ENCODE measurements at regions not wholly inside any gene's neighbourhood (a gene's known extent, or its start where the extent isn't known, plus 50 kb on each side); places are given as distances from the start of the nearest gene placed in this dataset.

- no peaks in the 10 kb centered on the region for H3K9me3 Mint-ChIP-seq
- no peaks in the 10 kb centered on the region for H3K36me3 Mint-ChIP-seq
- peaks cover 48% of the 10 kb centered on the region for H3K27me3 Mint-ChIP-seq
- H3K4me1 Mint-ChIP-seq: peaks cover 22% of the 10 kb centered on the region
- no peak overlapping the region for H3K27ac Mint-ChIP-seq
- H3K4me3 Mint-ChIP-seq: no peak overlapping the region
- ATAC-seq: no peak
Measured at GRCh38 chr17:77778636-77779489, 179.6 kb upstream of the TNRC6C start.

- no peak overlapping the region for H3K27ac Mint-ChIP-seq
- H3K36me3 Mint-ChIP-seq: no peaks in the 10 kb centered on the region
- H3K27me3 Mint-ChIP-seq: peaks cover 48% of the 10 kb centered on the region
- peaks cover 29% of the 10 kb centered on the region for H3K4me1 Mint-ChIP-seq
- no peak overlapping the region for H3K4me3 Mint-ChIP-seq
- ATAC-seq: no peak
- no peaks in the 10 kb centered on the region for H3K9me3 Mint-ChIP-seq
Measured at GRCh38 chr17:77779711-77780539, 178.6 kb upstream of the TNRC6C start.

GRCh38 chr17:77781536-77781935 is 177.0 kb upstream of the TNRC6C start:
- Mint-ChIP-seq H3K36me3 (no peaks in the 10 kb centered on the region), H3K27ac (no peak overlapping the region), H3K27me3 (peaks cover 48% of the 10 kb centered on the region), H3K9me3 (no peaks in the 10 kb centered on the region), H3K4me1 (peaks cover 29% of the 10 kb centered on the region), H3K4me3 (no peak overlapping the region)
- ATAC-seq: no peak

GRCh38 chr17:77782201-77782600 is 176.3 kb upstream of the TNRC6C start:
- no peak for ATAC-seq
- Mint-ChIP-seq H3K9me3 (no peaks in the 10 kb centered on the region), H3K4me1 (peaks cover 29% of the 10 kb centered on the region), H3K36me3 (no peaks in the 10 kb centered on the region), H3K27me3 (peaks cover 54% of the 10 kb centered on the region), H3K4me3 (no peak overlapping the region), H3K27ac (no peak overlapping the region)

GRCh38 chr17:77782611-77783010 is 175.9 kb upstream of the TNRC6C start:
- ATAC-seq: no peak
- H3K36me3 Mint-ChIP-seq: no peaks in the 10 kb centered on the region
- H3K4me1 Mint-ChIP-seq: peaks cover 29% of the 10 kb centered on the region
- no peaks in the 10 kb centered on the region for H3K9me3 Mint-ChIP-seq
- no peak overlapping the region for H3K4me3 Mint-ChIP-seq
- peaks cover 58% of the 10 kb centered on the region for H3K27me3 Mint-ChIP-seq
- no peak overlapping the region for H3K27ac Mint-ChIP-seq

- peaks cover 20% of the 10 kb centered on the region for H3K4me1 Mint-ChIP-seq
- ATAC-seq: peak; percentile 81
- H3K27me3 Mint-ChIP-seq: peaks cover 59% of the 10 kb centered on the region
- H3K36me3 Mint-ChIP-seq: no peaks in the 10 kb centered on the region
- H3K27ac Mint-ChIP-seq: no peak overlapping the region
- H3K9me3 Mint-ChIP-seq: no peaks in the 10 kb centered on the region
- no peak overlapping the region for H3K4me3 Mint-ChIP-seq
Measured at GRCh38 chr17:77783991-77784820, 174.3 kb upstream of the TNRC6C start.

GRCh38 chr17:77785312-77785905 is 173.1 kb upstream of the TNRC6C start:
- Mint-ChIP-seq H3K4me3 (no peak overlapping the region), H3K27ac (no peak overlapping the region), H3K27me3 (peaks cover 63% of the 10 kb centered on the region), H3K36me3 (no peaks in the 10 kb centered on the region), H3K9me3 (no peaks in the 10 kb centered on the region), H3K4me1 (peaks cover 20% of the 10 kb centered on the region)
- ATAC-seq: no peak

GRCh38 chr17:77786090-77786489 is 172.4 kb upstream of the TNRC6C start:
- Mint-ChIP-seq H3K36me3 (no peaks in the 10 kb centered on the region), H3K27ac (no peak overlapping the region), H3K9me3 (no peaks in the 10 kb centered on the region), H3K27me3 (peaks cover 63% of the 10 kb centered on the region), H3K4me3 (no peak overlapping the region), H3K4me1 (peaks cover 20% of the 10 kb centered on the region)
- ATAC-seq: no peak

GRCh38 chr17:77786740-77787505 is 171.6 kb upstream of the TNRC6C start:
- Mint-ChIP-seq H3K4me1 (peaks cover 17% of the 10 kb centered on the region), H3K4me3 (no peak overlapping the region), H3K36me3 (no peaks in the 10 kb centered on the region), H3K27me3 (peaks cover 56% of the 10 kb centered on the region), H3K27ac (no peak overlapping the region), H3K9me3 (no peaks in the 10 kb centered on the region)
- ATAC-seq: no peak

GRCh38 chr17:77790143-77790829 is 168.2 kb upstream of the TNRC6C start:
- Mint-ChIP-seq H3K4me3 (no peak overlapping the region), H3K4me1 (peaks cover 8% of the 10 kb centered on the region), H3K27me3 (peaks cover 77% of the 10 kb centered on the region), H3K27ac (no peak overlapping the region), H3K36me3 (no peaks in the 10 kb centered on the region), H3K9me3 (no peaks in the 10 kb centered on the region)
- no peak for ATAC-seq

GRCh38 chr17:77792626-77793025 is 165.9 kb upstream of the TNRC6C start:
- no peaks in the 10 kb centered on the region for H3K9me3 Mint-ChIP-seq
- ATAC-seq: no peak
- H3K4me1 Mint-ChIP-seq: peaks cover 8% of the 10 kb centered on the region
- H3K27ac Mint-ChIP-seq: no peak overlapping the region
- H3K36me3 Mint-ChIP-seq: no peaks in the 10 kb centered on the region
- H3K27me3 Mint-ChIP-seq: peaks cover 90% of the 10 kb centered on the region
- H3K4me3 Mint-ChIP-seq: no peak overlapping the region

- Mint-ChIP-seq H3K36me3 (no peaks in the 10 kb centered on the region), H3K27ac (no peak overlapping the region), H3K4me3 (no peak overlapping the region), H3K4me1 (peaks cover 8% of the 10 kb centered on the region), H3K9me3 (no peaks in the 10 kb centered on the region), H3K27me3 (peaks cover 90% of the 10 kb centered on the region)
- no peak for ATAC-seq
Measured at GRCh38 chr17:77793146-77793970, 165.1 kb upstream of the TNRC6C start.

GRCh38 chr17:77793971-77794235 is 164.6 kb upstream of the TNRC6C start:
- H3K27me3 Mint-ChIP-seq: peaks cover 90% of the 10 kb centered on the region
- no peak overlapping the region for H3K27ac Mint-ChIP-seq
- H3K4me3 Mint-ChIP-seq: no peak overlapping the region
- H3K4me1 Mint-ChIP-seq: peaks cover 8% of the 10 kb centered on the region
- no peaks in the 10 kb centered on the region for H3K9me3 Mint-ChIP-seq
- no peaks in the 10 kb centered on the region for H3K36me3 Mint-ChIP-seq
- ATAC-seq: no peak
